Hepatocyte (in vitro differentiated cells): ENCODE measurements at regions not wholly inside any gene's neighbourhood (a gene's known extent, or its start where the extent isn't known, plus 50 kb on each side); places are given as distances from the start of the nearest gene placed in this dataset.

Source experiments
- DNase-seq: peaks from one replicate; pipeline ENCODE4 v3.0.0-alpha.2; 2016; ENCODE audit warnings: low spot score
- H2AFZ ChIP-seq: fragments of 200-600 bp; sonication (generic); 2 replicates; pipeline ENCODE4 v1.6.0; 2016; ENCODE audit warnings: antibody characterized with exemption, mild to moderate bottlenecking
- H3K27ac ChIP-seq: fragments of 200-600 bp; sonication (generic); 2 replicates; pipeline ENCODE4 v1.5.1; 2016; ENCODE audit warnings: mild to moderate bottlenecking
- H3K27me3 ChIP-seq: fragments of 200-600 bp; sonication (generic); 2 replicates; pipeline ENCODE4 v1.6.1; 2016
- H3K36me3 ChIP-seq: fragments of 200-600 bp; sonication (generic); replicated peaks from 2 replicates; pipeline ENCODE4 v1.5.1; 2016; ENCODE audit warnings: low read depth; ENCODE audit not compliant: insufficient read depth
- H3K4me1 ChIP-seq: fragments of 200-600 bp; sonication (generic); 2 replicates; pipeline ENCODE4 v1.5.1; 2016; ENCODE audit warnings: mild to moderate bottlenecking, moderate library complexity; ENCODE audit not compliant: insufficient read depth
- H3K4me2 ChIP-seq: fragments of 200-600 bp; sonication (generic); 2 replicates; pipeline ENCODE4 v1.6.0; 2016
- H3K4me3 ChIP-seq: fragments of 200-600 bp; sonication (generic); 2 replicates; pipeline ENCODE4 v1.5.1; 2016; ENCODE audit warnings: mild to moderate bottlenecking
- H3K79me2 ChIP-seq: fragments of 200-600 bp; sonication (generic); 2 replicates; pipeline ENCODE4 v1.6.0; 2017; ENCODE audit warnings: mild to moderate bottlenecking
- H3K9me2 ChIP-seq: fragments of 200-600 bp; sonication (generic); replicated peaks from 2 replicates; pipeline ENCODE4 v1.6.0; 2017; ENCODE audit warnings: mild to moderate bottlenecking; ENCODE audit not compliant: insufficient read depth
- H3K9me3 ChIP-seq: fragments of 200-600 bp; sonication (generic); 2 replicates; pipeline ENCODE4 v1.5.1; 2016; ENCODE audit warnings: low read depth, mild to moderate bottlenecking
- H4K20me1 ChIP-seq: fragments of 200-600 bp; sonication (generic); 2 replicates; pipeline ENCODE4 v1.6.0; 2016; ENCODE audit warnings: mild to moderate bottlenecking; ENCODE audit not compliant: insufficient read depth, poor library complexity, severe bottlenecking
- EZH2 ChIP-seq: fragments of 200-600 bp; sonication (generic); IDR thresholded peaks from 2 replicates; pipeline ENCODE4 v1.6.1; 2016; ENCODE audit warnings: antibody characterized with exemption, mild to moderate bottlenecking, borderline replicate concordance
- EZH2phosphoT487 ChIP-seq: fragments of 200-600 bp; sonication (generic); IDR thresholded peaks from one replicate; pipeline ENCODE4 v1.6.1; 2018; ENCODE audit warnings: antibody characterized with exemption, mild to moderate bottlenecking, low read depth, moderate library complexity; ENCODE audit not compliant: unreplicated experiment, severe bottlenecking
- WGBS: methylation state at CpG from one replicate; pipeline ENCODE4 v1.1.6; 2016; ENCODE audit warnings: low lambda C conversion rate; ENCODE audit errors: missing lambda C conversion rate; 5-methylcytosine and 5-hydroxymethylcytosine counted together
- TF ChIP-seq, protein P1 (sequence below): fragments of 200-600 bp; sonication (generic); IDR thresholded peaks from 2 replicates; pipeline ENCODE4 v1.5.1; 2016; ENCODE audit warnings: antibody characterized with exemption, mild to moderate bottlenecking; ENCODE audit not compliant: poor library complexity

DNA sequence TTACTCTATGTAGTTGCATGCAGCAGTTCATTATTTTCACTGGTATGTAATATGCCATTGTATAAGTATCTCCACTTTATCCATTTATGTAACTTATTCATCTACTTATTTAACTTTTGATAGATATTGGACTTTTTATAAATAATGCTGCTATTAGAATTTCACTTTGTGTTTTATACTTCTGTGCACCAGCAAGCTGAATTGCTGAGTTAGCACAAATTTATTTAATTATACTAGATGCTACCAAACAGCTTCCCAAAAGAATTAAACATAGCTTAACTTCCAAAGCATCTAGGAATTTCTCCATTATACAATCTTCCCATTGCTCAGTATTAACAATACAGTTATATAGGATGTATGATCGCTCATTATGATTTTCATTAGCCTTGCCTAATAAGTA lies 308.0 kb upstream of the FKBP1C start:
- no peaks in the 10 kb centered on the region for H3K9me3 ChIP-seq
- H3K79me2 ChIP-seq = no peaks in the 10 kb centered on the region
- no peaks in the 10 kb centered on the region for H3K36me3 ChIP-seq
- H3K4me3 ChIP-seq = no peak overlapping the region
- no peaks in the 10 kb centered on the region for H3K4me1 ChIP-seq
- no peaks in the 10 kb centered on the region for H4K20me1 ChIP-seq
- no peak overlapping the region for H2AFZ ChIP-seq
- DNase-seq = no peak
- H3K4me2 ChIP-seq = no peak overlapping the region
- 85% methylated on average over 1 of the region's 1 CpG for WGBS
- no peak overlapping the region for H3K27ac ChIP-seq
- no peaks in the 10 kb centered on the region for H3K9me2 ChIP-seq
- no peaks in the 10 kb centered on the region for H3K27me3 ChIP-seq
- TF ChIP-seq, protein P1, sequence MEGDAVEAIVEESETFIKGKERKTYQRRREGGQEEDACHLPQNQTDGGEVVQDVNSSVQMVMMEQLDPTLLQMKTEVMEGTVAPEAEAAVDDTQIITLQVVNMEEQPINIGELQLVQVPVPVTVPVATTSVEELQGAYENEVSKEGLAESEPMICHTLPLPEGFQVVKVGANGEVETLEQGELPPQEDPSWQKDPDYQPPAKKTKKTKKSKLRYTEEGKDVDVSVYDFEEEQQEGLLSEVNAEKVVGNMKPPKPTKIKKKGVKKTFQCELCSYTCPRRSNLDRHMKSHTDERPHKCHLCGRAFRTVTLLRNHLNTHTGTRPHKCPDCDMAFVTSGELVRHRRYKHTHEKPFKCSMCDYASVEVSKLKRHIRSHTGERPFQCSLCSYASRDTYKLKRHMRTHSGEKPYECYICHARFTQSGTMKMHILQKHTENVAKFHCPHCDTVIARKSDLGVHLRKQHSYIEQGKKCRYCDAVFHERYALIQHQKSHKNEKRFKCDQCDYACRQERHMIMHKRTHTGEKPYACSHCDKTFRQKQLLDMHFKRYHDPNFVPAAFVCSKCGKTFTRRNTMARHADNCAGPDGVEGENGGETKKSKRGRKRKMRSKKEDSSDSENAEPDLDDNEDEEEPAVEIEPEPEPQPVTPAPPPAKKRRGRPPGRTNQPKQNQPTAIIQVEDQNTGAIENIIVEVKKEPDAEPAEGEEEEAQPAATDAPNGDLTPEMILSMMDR = no peak
- TF ChIP-seq EZH2phosphoT487 (no peak), EZH2 (no peak)

DNA sequence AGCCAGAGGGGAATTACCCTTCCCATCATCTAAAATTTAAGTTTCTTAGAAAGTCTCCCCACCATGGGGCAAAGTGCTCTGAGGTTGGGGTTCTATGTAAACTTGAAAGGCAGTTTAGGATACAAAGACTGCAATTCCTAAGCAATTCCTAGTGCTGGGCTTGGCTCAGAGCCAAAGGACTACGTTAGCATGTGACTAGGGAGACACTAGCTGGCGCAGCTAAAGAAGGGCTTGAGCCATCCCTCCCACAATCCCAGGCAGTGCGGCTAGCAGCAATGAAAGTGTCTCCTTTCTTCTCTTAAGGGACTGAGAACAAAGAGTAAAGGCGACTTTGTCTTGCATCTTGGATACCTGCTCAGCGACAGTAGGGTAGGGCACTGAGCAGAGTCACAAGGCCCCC lies 306.6 kb upstream of the FKBP1C start:
- Histone ChIP-seq H3K79me2 (no peaks in the 10 kb centered on the region), H3K27me3 (no peaks in the 10 kb centered on the region), H3K36me3 (no peaks in the 10 kb centered on the region), H3K4me1 (no peaks in the 10 kb centered on the region), H2AFZ (no peak overlapping the region), H3K4me3 (no peak overlapping the region), H3K27ac (no peak overlapping the region), H3K9me3 (no peaks in the 10 kb centered on the region), H4K20me1 (no peaks in the 10 kb centered on the region), H3K9me2 (no peaks in the 10 kb centered on the region), H3K4me2 (no peak overlapping the region)
- whole genome bisulfite sequencing = 92% methylated on average over 5 of the region's 5 CpGs
- peak; percentile 13 for DNase-seq
- TF ChIP-seq, protein P1 = no peak

DNA sequence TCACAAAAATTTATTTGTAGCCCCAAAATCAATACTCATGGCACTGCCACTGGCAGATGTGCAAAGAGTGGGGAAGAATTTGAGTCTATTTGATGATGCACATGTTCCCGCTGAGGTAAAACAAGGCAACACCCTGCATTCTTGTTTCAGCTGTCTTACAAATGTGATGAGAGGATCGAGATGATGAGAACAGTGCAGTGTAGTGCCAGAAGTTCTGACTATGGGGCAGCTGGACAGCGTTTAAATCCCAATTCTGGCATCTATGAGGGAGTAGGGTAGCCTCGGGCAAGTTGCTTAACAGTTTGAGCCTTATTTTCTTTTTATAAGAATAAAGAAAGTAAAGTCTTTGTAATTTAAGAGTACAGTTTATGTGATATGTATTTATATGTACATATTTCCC lies 296.7 kb upstream of the FKBP1C start:
- Histone ChIP-seq H3K4me2 (no peak overlapping the region), H4K20me1 (no peaks in the 10 kb centered on the region), H2AFZ (no peak overlapping the region), H3K9me3 (no peaks in the 10 kb centered on the region), H3K4me1 (no peaks in the 10 kb centered on the region), H3K36me3 (no peaks in the 10 kb centered on the region), H3K27me3 (no peaks in the 10 kb centered on the region), H3K79me2 (no peaks in the 10 kb centered on the region), H3K4me3 (no peak overlapping the region), H3K27ac (no peak overlapping the region), H3K9me2 (no peaks in the 10 kb centered on the region)
- 83% methylated on average over 4 of the region's 4 CpGs for WGBS
- TF ChIP-seq EZH2phosphoT487 (no peak), EZH2 (no peak)
- TF ChIP-seq, protein P1 = no peak
- no peak for DNase-seq

DNA sequence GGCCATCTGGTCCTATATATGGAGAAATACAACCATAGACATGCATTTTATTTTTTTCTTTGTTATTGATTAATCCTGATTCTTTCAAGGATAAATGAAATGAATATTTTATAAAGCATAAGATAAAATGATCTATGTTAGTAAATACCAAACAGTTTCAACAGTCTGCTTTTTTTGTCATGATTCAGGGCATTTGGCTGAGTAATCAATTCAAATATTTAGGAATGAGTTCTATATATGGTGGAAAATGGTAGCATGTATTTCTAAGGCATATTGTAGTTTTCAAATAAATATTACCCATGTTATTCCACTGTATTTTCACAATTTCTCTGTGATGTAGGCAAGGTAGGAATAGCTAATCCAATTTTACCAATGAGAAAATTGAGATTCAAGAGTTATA lies 287.5 kb upstream of the FKBP1C start:
- Histone ChIP-seq H3K27ac (no peak overlapping the region), H3K4me1 (no peaks in the 10 kb centered on the region), H3K36me3 (no peaks in the 10 kb centered on the region), H3K79me2 (no peaks in the 10 kb centered on the region), H3K9me2 (no peaks in the 10 kb centered on the region), H3K4me3 (no peak overlapping the region), H4K20me1 (no peaks in the 10 kb centered on the region), H2AFZ (no peak overlapping the region), H3K4me2 (no peak overlapping the region), H3K9me3 (no peaks in the 10 kb centered on the region), H3K27me3 (no peaks in the 10 kb centered on the region)
- DNase-seq = no peak
- TF ChIP-seq EZH2phosphoT487 (no peak), EZH2 (no peak)
- TF ChIP-seq, protein P1 = no peak
